ENCODE measurements at regions not wholly inside any gene's neighbourhood (a gene's known extent, or its start where the extent isn't known, plus 50 kb on each side); places are given as distances from the start of the nearest gene placed in this dataset.
"Not testable (repeated sequence)": the region's sequence is repeated elsewhere in the genome, so short reads cannot be mapped to it uniquely, and the experiment has no call there.

- Histone ChIP-seq H3K4me2 (ENCODE audit: low read length) (no peak overlapping the region), H3K9ac (ENCODE audit: low read length) (no peak overlapping the region), H3K4me1 (ENCODE audit: low read length) (no peaks in the 10 kb centered on the region), H3K4me3 (ENCODE audit: low read length) (no peak overlapping the region), H3K27ac (ENCODE audit: low read length) (no peak overlapping the region), H3K9me3 (ENCODE audit: insufficient read depth, low read length) (no peaks in the 10 kb centered on the region), H4K20me1 (ENCODE audit: insufficient read depth, low read length) (no peaks in the 10 kb centered on the region), H3K36me3 (replicated peaks; ENCODE audit: low read depth, low read length) (no peaks in the 10 kb centered on the region), H3K27me3 (ENCODE audit: low read depth, low read length) (no peaks in the 10 kb centered on the region), H3K79me2 (ENCODE audit: low read length) (no peaks in the 10 kb centered on the region), H2AFZ (ENCODE audit: low read depth, low read length) (no peak overlapping the region)
- TF ChIP-seq CTCF (IDR thresholded peaks at IDR 0.05; ENCODE audit: low read depth, low read length) (no peak), EZH2phosphoT487 (IDR thresholded peaks at IDR 0.05; ENCODE audit: low read depth) (no peak)
These were observed 260.2 kb upstream of the ST6GAL2 start for GRCh38 chr2:107146181-107146580.

- H3K9me3 ChIP-seq (ENCODE audit: insufficient read depth, low read length); H3K27ac ChIP-seq (ENCODE audit: low read length); H4K20me1 ChIP-seq (ENCODE audit: insufficient read depth, low read length); H3K4me1 ChIP-seq (ENCODE audit: low read length); H3K4me3 ChIP-seq (ENCODE audit: low read length); H3K27me3 ChIP-seq (ENCODE audit: low read depth, low read length); H3K9ac ChIP-seq (ENCODE audit: low read length); H3K36me3 ChIP-seq (replicated peaks; ENCODE audit: low read depth, low read length); H3K79me2 ChIP-seq (ENCODE audit: low read length); H3K4me2 ChIP-seq (ENCODE audit: low read length); H2AFZ ChIP-seq (ENCODE audit: low read depth, low read length): not testable (repeated sequence)
These were observed 260.7 kb upstream of the ST6GAL2 start for GRCh38 chr2:107146645-107147044.

- no peak overlapping the region for H3K9ac ChIP-seq (ENCODE audit: low read length)
- H3K79me2 ChIP-seq (ENCODE audit: low read length), result no peaks in the 10 kb centered on the region
- no peaks in the 10 kb centered on the region for H3K4me1 ChIP-seq (ENCODE audit: low read length)
- H3K27me3 ChIP-seq (ENCODE audit: low read depth, low read length), result no peaks in the 10 kb centered on the region
- no peaks in the 10 kb centered on the region for H3K36me3 ChIP-seq (replicated peaks; ENCODE audit: low read depth, low read length)
- no peak overlapping the region for H3K27ac ChIP-seq (ENCODE audit: low read length)
- no peak overlapping the region for H3K4me2 ChIP-seq (ENCODE audit: low read length)
- no peak overlapping the region for H2AFZ ChIP-seq (ENCODE audit: low read depth, low read length)
- no peaks in the 10 kb centered on the region for H3K9me3 ChIP-seq (ENCODE audit: insufficient read depth, low read length)
- no peaks in the 10 kb centered on the region for H4K20me1 ChIP-seq (ENCODE audit: insufficient read depth, low read length)
- no peak overlapping the region for H3K4me3 ChIP-seq (ENCODE audit: low read length)
- no peak for TF ChIP-seq CTCF (IDR thresholded peaks at IDR 0.05; ENCODE audit: low read depth, low read length)
- TF ChIP-seq EZH2phosphoT487 (IDR thresholded peaks at IDR 0.05; ENCODE audit: low read depth), result no peak
These were observed 262.1 kb upstream of the ST6GAL2 start for GRCh38 chr2:107148055-107148454.

GRCh38 chr2:107148496-107148895 lies 262.5 kb upstream of the ST6GAL2 start:
- Histone ChIP-seq H3K79me2 (ENCODE audit: low read length) (no peaks in the 10 kb centered on the region), H3K4me1 (ENCODE audit: low read length) (no peaks in the 10 kb centered on the region), H3K36me3 (replicated peaks; ENCODE audit: low read depth, low read length) (no peaks in the 10 kb centered on the region), H3K9ac (ENCODE audit: low read length) (no peak overlapping the region), H3K4me2 (ENCODE audit: low read length) (no peak overlapping the region), H3K4me3 (ENCODE audit: low read length) (no peak overlapping the region), H3K9me3 (ENCODE audit: insufficient read depth, low read length) (no peaks in the 10 kb centered on the region), H2AFZ (ENCODE audit: low read depth, low read length) (no peak overlapping the region), H3K27ac (ENCODE audit: low read length) (no peak overlapping the region), H4K20me1 (ENCODE audit: insufficient read depth, low read length) (no peaks in the 10 kb centered on the region), H3K27me3 (ENCODE audit: low read depth, low read length) (no peaks in the 10 kb centered on the region)
- TF ChIP-seq CTCF (IDR thresholded peaks at IDR 0.05; ENCODE audit: low read depth, low read length), result no peak
- no peak for TF ChIP-seq EZH2phosphoT487 (IDR thresholded peaks at IDR 0.05; ENCODE audit: low read depth)
